SH-SY5Y (cell line): ENCODE measurements at regions not wholly inside any gene's neighbourhood (a gene's known extent, or its start where the extent isn't known, plus 50 kb on each side); places are given as distances from the start of the nearest gene placed in this dataset.

Experiments
- GATA2 ChIP-seq: IDR thresholded peaks from 2 replicates; pipeline ENCODE4 v1.6.1; 2011; ENCODE audit warnings: mild to moderate bottlenecking, low read depth, low read length
- GATA3 ChIP-seq: IDR thresholded peaks from 2 replicates; pipeline ENCODE4 v1.6.1; 2011; ENCODE audit warnings: low read depth, mild to moderate bottlenecking, low read length, moderate library complexity

- TF ChIP-seq GATA3 = no peak
- TF ChIP-seq GATA2 = no peak
These were observed 114.9 kb upstream of the HIVEP3 start for GRCh38 chr1:42033629-42034028.
